ENCODE measurements at regions not wholly inside any gene's neighbourhood (a gene's known extent, or its start where the extent isn't known, plus 50 kb on each side); places are given as distances from the start of the nearest gene placed in this dataset.
A peak's percentile ranks its signal among the peaks of the same experiment; 100 is the strongest.

- Histone ChIP-seq H3K9me3 (no peaks in the 10 kb centered on the region), H3K4me1 (peaks cover 13% of the 10 kb centered on the region), H3K36me3 (replicated peaks) (no peaks in the 10 kb centered on the region), H3K4me3 (no peak overlapping the region), H3K27me3 (ENCODE audit: low read depth) (no peaks in the 10 kb centered on the region)
- no peak for DNase-seq (ENCODE audit: low spot score in 2 of 2)
- in situ Hi-C loops (cut with MboI; ENCODE audit: low sequenced_read_pairs), result no loop called here
Observed at GRCh38 chr13:72435251-72435650, 292.2 kb downstream of the MZT1 start.

GRCh38 chr13:72431981-72432682, 295.3 kb downstream of the MZT1 start:
- no peaks in the 10 kb centered on the region for H3K36me3 ChIP-seq (replicated peaks)
- no peaks in the 10 kb centered on the region for H3K27me3 ChIP-seq (ENCODE audit: low read depth)
- in situ Hi-C loops (cut with MboI; ENCODE audit: low sequenced_read_pairs), result no loop called here
- H3K4me3 ChIP-seq, result no peak overlapping the region
- H3K9me3 ChIP-seq, result no peaks in the 10 kb centered on the region
- H3K4me1 ChIP-seq, result peaks cover 13% of the 10 kb centered on the region
- DNase-seq (ENCODE audit: low spot score in 2 of 2), result peak; percentile 59 to 88

- H3K4me3 ChIP-seq, result no peak overlapping the region
- H3K4me1 ChIP-seq, result peaks cover 13% of the 10 kb centered on the region
- in situ Hi-C loops (cut with MboI; ENCODE audit: low sequenced_read_pairs), result no loop called here
- no peaks in the 10 kb centered on the region for H3K36me3 ChIP-seq (replicated peaks)
- no peaks in the 10 kb centered on the region for H3K9me3 ChIP-seq
- no peaks in the 10 kb centered on the region for H3K27me3 ChIP-seq (ENCODE audit: low read depth)
- no peak for DNase-seq (ENCODE audit: low spot score in 2 of 2)
Observed at GRCh38 chr13:72430923-72431322, 296.5 kb downstream of the MZT1 start.

- H3K4me3 ChIP-seq, result no peak overlapping the region
- no peak for DNase-seq (ENCODE audit: low spot score in 2 of 2)
- H3K36me3 ChIP-seq (replicated peaks), result no peaks in the 10 kb centered on the region
- peaks cover 13% of the 10 kb centered on the region for H3K4me1 ChIP-seq
- H3K27me3 ChIP-seq (ENCODE audit: low read depth), result 0 out of 2 replicates have a peak, but pooled peaks cover 2% of the 10 kb centered on the region
- no peaks in the 10 kb centered on the region for H3K9me3 ChIP-seq
- in situ Hi-C loops (cut with MboI; ENCODE audit: low sequenced_read_pairs), result no loop called here
Observed at GRCh38 chr13:72427757-72428528, 299.5 kb downstream of the MZT1 start.

GRCh38 chr13:72424059-72424458, 303.4 kb downstream of the MZT1 start:
- in situ Hi-C loops (cut with MboI; ENCODE audit: low sequenced_read_pairs), result no loop called here
- H3K9me3 ChIP-seq, result no peaks in the 10 kb centered on the region

GRCh38 chr13:72415817-72416216, 311.6 kb downstream of the MZT1 start:
- in situ Hi-C loops (cut with MboI; ENCODE audit: low sequenced_read_pairs), result no loop called here
- H3K9me3 ChIP-seq, result no peaks in the 10 kb centered on the region
- H3K36me3 ChIP-seq (replicated peaks), result no peaks in the 10 kb centered on the region
- H3K4me3 ChIP-seq, result no peak overlapping the region
- no peaks in the 10 kb centered on the region; the same call in 1 of the 2 replicates for H3K27me3 ChIP-seq (ENCODE audit: low read depth)
- no peaks in the 10 kb centered on the region for H3K4me1 ChIP-seq
- DNase-seq (ENCODE audit: low spot score in 2 of 2), result no peak

More at GRCh38 chr13:72424059-72424458, 303.4 kb downstream of the MZT1 start:
- Histone ChIP-seq H3K36me3 (replicated peaks) (no peaks in the 10 kb centered on the region), H3K27me3 (ENCODE audit: low read depth) (peaks cover 2% of the 10 kb centered on the region; the same call in 1 of the 2 replicates), H3K4me1 (no peaks in the 10 kb centered on the region), H3K4me3 (no peak overlapping the region)
- DNase-seq (ENCODE audit: low spot score in 2 of 2), result no peak

GRCh38 chr13:72412481-72412880, 314.9 kb downstream of the MZT1 start:
- Histone ChIP-seq H3K4me3 (no peak overlapping the region), H3K4me1 (no peaks in the 10 kb centered on the region), H3K27me3 (ENCODE audit: low read depth) (no peaks in the 10 kb centered on the region), H3K36me3 (replicated peaks) (no peaks in the 10 kb centered on the region), H3K9me3 (no peaks in the 10 kb centered on the region)
- no peak for DNase-seq (ENCODE audit: low spot score in 2 of 2)
- in situ Hi-C loops (cut with MboI; ENCODE audit: low sequenced_read_pairs), result no loop called here

- in situ Hi-C loops (cut with MboI; ENCODE audit: low sequenced_read_pairs), result no loop called here
Observed at GRCh38 chr13:72405441-72405840, 322.0 kb downstream of the MZT1 start.

GRCh38 chr13:72403396-72404010, 323.9 kb downstream of the MZT1 start:
- no peak for DNase-seq (ENCODE audit: low spot score in 2 of 2)
- H3K4me3 ChIP-seq, result no peak overlapping the region
- in situ Hi-C loops (cut with MboI; ENCODE audit: low sequenced_read_pairs), result no loop called here

More at GRCh38 chr13:72405441-72405840, 322.0 kb downstream of the MZT1 start:
- H3K4me3 ChIP-seq, result no peak overlapping the region
- no peaks in the 10 kb centered on the region for H3K27me3 ChIP-seq (ENCODE audit: low read depth)
- no peak for DNase-seq (ENCODE audit: low spot score in 2 of 2)
- no peaks in the 10 kb centered on the region for H3K9me3 ChIP-seq
- H3K36me3 ChIP-seq (replicated peaks), result no peaks in the 10 kb centered on the region
- no peaks in the 10 kb centered on the region for H3K4me1 ChIP-seq

GRCh38 chr13:72400856-72401255, 326.6 kb downstream of the MZT1 start:
- Histone ChIP-seq H3K36me3 (replicated peaks) (no peaks in the 10 kb centered on the region), H3K4me1 (no peaks in the 10 kb centered on the region), H3K9me3 (no peaks in the 10 kb centered on the region), H3K4me3 (no peak overlapping the region), H3K27me3 (ENCODE audit: low read depth) (no peaks in the 10 kb centered on the region)
- no peak for DNase-seq (ENCODE audit: low spot score in 2 of 2)
- in situ Hi-C loops (cut with MboI; ENCODE audit: low sequenced_read_pairs), result no loop called here

More at GRCh38 chr13:72403396-72404010, 323.9 kb downstream of the MZT1 start:
- no peaks in the 10 kb centered on the region for H3K27me3 ChIP-seq (ENCODE audit: low read depth)
- H3K9me3 ChIP-seq, result no peaks in the 10 kb centered on the region
- no peaks in the 10 kb centered on the region for H3K4me1 ChIP-seq
- no peaks in the 10 kb centered on the region for H3K36me3 ChIP-seq (replicated peaks)

GRCh38 chr13:72399351-72399750, 328.1 kb downstream of the MZT1 start:
- H3K36me3 ChIP-seq (replicated peaks), result no peaks in the 10 kb centered on the region
- H3K27me3 ChIP-seq (ENCODE audit: low read depth), result no peaks in the 10 kb centered on the region
- DNase-seq (ENCODE audit: low spot score in 2 of 2), result no peak
- no peak overlapping the region for H3K4me3 ChIP-seq
- H3K4me1 ChIP-seq, result no peaks in the 10 kb centered on the region
- in situ Hi-C loops (cut with MboI; ENCODE audit: low sequenced_read_pairs), result no loop called here
- H3K9me3 ChIP-seq, result no peaks in the 10 kb centered on the region

- H3K36me3 ChIP-seq (replicated peaks), result no peaks in the 10 kb centered on the region
- H3K9me3 ChIP-seq, result no peaks in the 10 kb centered on the region
- no peak overlapping the region for H3K4me3 ChIP-seq
- no peaks in the 10 kb centered on the region for H3K27me3 ChIP-seq (ENCODE audit: low read depth)
- in situ Hi-C loops (cut with MboI; ENCODE audit: low sequenced_read_pairs), result no loop called here
- no peak for DNase-seq (ENCODE audit: low spot score in 2 of 2)
- no peaks in the 10 kb centered on the region for H3K4me1 ChIP-seq
Observed at GRCh38 chr13:72397265-72397664, 330.2 kb downstream of the MZT1 start.

GRCh38 chr13:72390909-72391308, 336.5 kb downstream of the MZT1 start:
- in situ Hi-C loops (cut with MboI; ENCODE audit: low sequenced_read_pairs), result no loop called here
- no peaks in the 10 kb centered on the region for H3K36me3 ChIP-seq (replicated peaks)
- H3K4me1 ChIP-seq, result no peaks in the 10 kb centered on the region
- no peak overlapping the region for H3K4me3 ChIP-seq
- no peaks in the 10 kb centered on the region for H3K27me3 ChIP-seq (ENCODE audit: low read depth)
- no peak for DNase-seq (ENCODE audit: low spot score in 2 of 2)
- no peaks in the 10 kb centered on the region for H3K9me3 ChIP-seq

- in situ Hi-C loops (cut with MboI; ENCODE audit: low sequenced_read_pairs), result no loop called here
- Histone ChIP-seq H3K4me1 (peaks cover 3% of the 10 kb centered on the region; the same call in 1 of the 2 replicates), H3K36me3 (replicated peaks) (no peaks in the 10 kb centered on the region), H3K4me3 (no peak overlapping the region), H3K27me3 (ENCODE audit: low read depth) (no peaks in the 10 kb centered on the region), H3K9me3 (no peaks in the 10 kb centered on the region)
- no peak for DNase-seq (ENCODE audit: low spot score in 2 of 2)
Observed at GRCh38 chr13:72386138-72386684, 341.2 kb downstream of the MZT1 start.

Data from HAP-1 (cell line).